ENCODE measurements at regions not wholly inside any gene's neighbourhood (a gene's known extent, or its start where the extent isn't known, plus 50 kb on each side); places are given as distances from the start of the nearest gene placed in this dataset.

DNA sequence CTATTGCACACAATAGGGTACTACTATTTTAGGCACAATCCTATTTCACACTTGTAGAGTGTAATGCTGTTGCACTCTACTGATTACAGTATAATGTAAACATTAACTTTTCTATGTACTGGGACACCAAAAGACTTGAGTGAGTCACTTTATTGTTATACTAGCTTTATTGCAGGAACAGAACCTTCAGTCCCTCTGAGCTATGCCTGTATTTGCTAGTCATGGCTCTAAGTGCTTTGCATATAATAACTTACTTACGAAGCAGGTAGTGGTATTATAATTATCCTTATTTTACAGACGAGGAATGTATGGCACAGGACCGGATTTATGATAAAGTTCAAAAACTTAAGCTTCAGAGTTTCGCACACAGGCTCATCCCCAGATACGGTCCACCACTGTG lies 106.6 kb upstream of the SLC6A6 start:
- Histone ChIP-seq H3K4me3 (ENCODE audit: low read length) (no peak overlapping the region), H3K9ac (ENCODE audit: low read depth, low read length) (no peak overlapping the region), H3K4me1 (ENCODE audit: insufficient read depth, low read length) (peaks cover 9% of the 10 kb centered on the region), H3K36me3 (ENCODE audit: insufficient read depth, low read depth, low read length) (no peaks in the 10 kb centered on the region), H3K9me3 (ENCODE audit: insufficient read depth, low read depth, low read length) (no peaks in the 10 kb centered on the region), H3K27me3 (ENCODE audit: insufficient read depth, low read length) (no peaks in the 10 kb centered on the region), H3K27ac (ENCODE audit: low read length) (no peak overlapping the region)

DNA sequence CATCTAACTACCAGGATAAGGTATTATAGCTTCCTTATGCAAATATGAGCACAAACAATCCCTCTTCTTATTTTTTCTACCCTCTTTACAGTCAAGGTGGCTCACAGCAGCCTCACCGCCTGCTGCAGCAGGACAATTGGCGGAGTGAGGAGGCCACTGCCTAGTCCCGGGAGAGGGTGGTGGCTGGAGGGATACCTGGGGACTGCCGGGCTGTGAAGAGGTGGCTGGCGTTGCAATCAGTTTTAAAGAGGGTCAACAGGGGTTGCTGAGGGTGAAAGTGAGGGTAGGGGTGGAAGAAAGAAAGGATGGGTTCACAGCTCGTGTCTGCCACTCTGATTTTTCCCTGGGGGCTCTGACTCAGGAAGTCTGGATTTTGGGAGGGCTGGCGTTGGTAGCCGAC lies 105.1 kb upstream of the SLC6A6 start:
- Histone ChIP-seq H3K27me3 (ENCODE audit: insufficient read depth, low read length) (no peaks in the 10 kb centered on the region), H3K36me3 (ENCODE audit: insufficient read depth, low read depth, low read length) (no peaks in the 10 kb centered on the region), H3K4me3 (ENCODE audit: low read length) (no peak overlapping the region), H3K9ac (ENCODE audit: low read depth, low read length) (no peak overlapping the region), H3K27ac (ENCODE audit: low read length) (no peak overlapping the region), H3K9me3 (ENCODE audit: insufficient read depth, low read depth, low read length) (no peaks in the 10 kb centered on the region), H3K4me1 (ENCODE audit: insufficient read depth, low read length) (no peaks in the 10 kb centered on the region)

GRCh38 chr3:14297784-14298236 lies 104.6 kb upstream of the SLC6A6 start:
- no peaks in the 10 kb centered on the region for H3K9me3 ChIP-seq (ENCODE audit: insufficient read depth, low read depth, low read length)
- no peaks in the 10 kb centered on the region for H3K36me3 ChIP-seq (ENCODE audit: insufficient read depth, low read depth, low read length)
- no peaks in the 10 kb centered on the region for H3K27me3 ChIP-seq (ENCODE audit: insufficient read depth, low read length)
- H3K27ac ChIP-seq (ENCODE audit: low read length): no peak overlapping the region
- no peaks in the 10 kb centered on the region for H3K4me1 ChIP-seq (ENCODE audit: insufficient read depth, low read length)
- no peak overlapping the region for H3K9ac ChIP-seq (ENCODE audit: low read depth, low read length)
- H3K4me3 ChIP-seq (ENCODE audit: low read length): no peak overlapping the region

DNA sequence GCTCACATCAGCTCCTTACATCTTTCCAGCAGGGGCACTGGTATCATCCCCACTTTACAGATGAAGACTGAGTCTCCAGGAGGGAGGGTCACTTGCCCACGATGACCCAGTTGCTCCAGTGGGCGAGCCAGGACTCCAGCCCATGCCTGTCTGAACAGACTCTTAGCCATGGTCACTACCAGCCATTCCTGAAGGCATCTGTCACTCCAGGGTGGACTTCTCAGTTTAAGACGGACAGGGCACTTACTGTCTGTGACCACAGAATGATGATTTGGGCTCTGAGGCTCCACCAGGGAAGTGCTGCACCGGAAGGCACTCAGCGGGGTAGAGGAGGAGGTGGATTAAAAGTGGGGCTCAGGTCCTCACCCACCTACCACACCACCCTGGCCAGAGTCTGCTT lies 104.0 kb upstream of the SLC6A6 start:
- Histone ChIP-seq H3K27ac (ENCODE audit: low read length) (no peak overlapping the region), H3K9me3 (ENCODE audit: insufficient read depth, low read depth, low read length) (no peaks in the 10 kb centered on the region), H3K4me3 (ENCODE audit: low read length) (no peak overlapping the region), H3K36me3 (ENCODE audit: insufficient read depth, low read depth, low read length) (no peaks in the 10 kb centered on the region), H3K27me3 (ENCODE audit: insufficient read depth, low read length) (no peaks in the 10 kb centered on the region), H3K4me1 (ENCODE audit: insufficient read depth, low read length) (no peaks in the 10 kb centered on the region), H3K9ac (ENCODE audit: low read depth, low read length) (no peak overlapping the region)

- no peaks in the 10 kb centered on the region for H3K36me3 ChIP-seq (ENCODE audit: insufficient read depth, low read depth, low read length)
- no peak overlapping the region for H3K4me3 ChIP-seq (ENCODE audit: low read length)
- H3K9ac ChIP-seq (ENCODE audit: low read depth, low read length): no peak overlapping the region
- H3K9me3 ChIP-seq (ENCODE audit: insufficient read depth, low read depth, low read length): no peaks in the 10 kb centered on the region
- H3K27ac ChIP-seq (ENCODE audit: low read length): no peak overlapping the region
- H3K27me3 ChIP-seq (ENCODE audit: insufficient read depth, low read length): no peaks in the 10 kb centered on the region
- no peaks in the 10 kb centered on the region for H3K4me1 ChIP-seq (ENCODE audit: insufficient read depth, low read length)
Measured at GRCh38 chr3:14298991-14299555, 103.3 kb upstream of the SLC6A6 start.

DNA sequence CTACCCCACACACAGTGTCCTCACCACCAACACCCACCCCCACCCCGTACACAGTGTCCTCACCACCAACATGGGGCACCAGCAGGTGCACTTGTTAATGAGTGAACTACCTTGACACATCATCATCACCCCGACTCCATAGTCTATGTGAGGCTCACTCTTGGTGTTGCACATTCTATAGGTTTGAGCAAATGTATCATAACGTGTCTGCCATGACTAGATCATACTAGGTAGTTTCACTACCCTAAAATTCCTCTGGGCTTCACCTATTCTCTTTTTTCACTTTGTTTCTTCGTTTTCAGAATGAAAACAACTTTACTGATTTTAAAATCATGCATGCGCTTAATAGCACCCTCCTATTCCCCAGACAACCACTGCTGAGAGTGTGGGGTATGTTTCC lies 102.6 kb upstream of the SLC6A6 start:
- Histone ChIP-seq H3K36me3 (ENCODE audit: insufficient read depth, low read depth, low read length) (no peaks in the 10 kb centered on the region), H3K4me1 (ENCODE audit: insufficient read depth, low read length) (peaks cover 5% of the 10 kb centered on the region), H3K27me3 (ENCODE audit: insufficient read depth, low read length) (no peaks in the 10 kb centered on the region), H3K9ac (ENCODE audit: low read depth, low read length) (no peak overlapping the region), H3K4me3 (ENCODE audit: low read length) (no peak overlapping the region), H3K27ac (ENCODE audit: low read length) (no peak overlapping the region), H3K9me3 (ENCODE audit: insufficient read depth, low read depth, low read length) (no peaks in the 10 kb centered on the region)

- no peak overlapping the region for H3K9ac ChIP-seq (ENCODE audit: low read depth, low read length)
- peaks cover 7% of the 10 kb centered on the region for H3K4me1 ChIP-seq (ENCODE audit: insufficient read depth, low read length)
- H3K36me3 ChIP-seq (ENCODE audit: insufficient read depth, low read depth, low read length): no peaks in the 10 kb centered on the region
- H3K27me3 ChIP-seq (ENCODE audit: insufficient read depth, low read length): no peaks in the 10 kb centered on the region
- no peak overlapping the region for H3K27ac ChIP-seq (ENCODE audit: low read length)
- no peak overlapping the region for H3K4me3 ChIP-seq (ENCODE audit: low read length)
- no peaks in the 10 kb centered on the region for H3K9me3 ChIP-seq (ENCODE audit: insufficient read depth, low read depth, low read length)
Measured at GRCh38 chr3:14300721-14301399, 101.5 kb upstream of the SLC6A6 start.

DNA sequence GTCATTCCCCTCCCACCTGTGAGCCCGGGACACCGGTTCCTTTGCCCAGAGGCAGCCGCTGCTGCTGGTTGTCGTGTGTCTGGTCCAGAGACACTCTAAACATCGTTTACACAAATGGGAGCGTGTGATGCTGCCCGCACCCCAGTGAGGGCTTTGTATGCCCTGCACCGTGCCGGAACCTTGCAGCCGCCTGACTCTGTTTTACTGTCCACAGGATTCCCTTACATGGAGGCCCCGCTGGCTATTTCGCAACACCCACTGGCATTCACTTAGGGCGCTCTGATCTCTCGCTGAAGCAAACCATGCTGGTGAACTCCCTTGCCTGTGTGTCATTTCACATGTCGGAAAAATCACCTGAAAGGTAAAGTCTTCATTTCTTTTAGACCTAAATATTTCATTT lies 100.8 kb upstream of the SLC6A6 start:
- Histone ChIP-seq H3K27ac (ENCODE audit: low read length) (no peak overlapping the region), H3K9me3 (ENCODE audit: insufficient read depth, low read depth, low read length) (no peaks in the 10 kb centered on the region), H3K9ac (ENCODE audit: low read depth, low read length) (no peak overlapping the region), H3K4me1 (ENCODE audit: insufficient read depth, low read length) (peaks cover 7% of the 10 kb centered on the region), H3K36me3 (ENCODE audit: insufficient read depth, low read depth, low read length) (no peaks in the 10 kb centered on the region), H3K4me3 (ENCODE audit: low read length) (no peak overlapping the region), H3K27me3 (ENCODE audit: insufficient read depth, low read length) (no peaks in the 10 kb centered on the region)

GRCh38 chr3:14303336-14304100 lies 98.9 kb upstream of the SLC6A6 start:
- Histone ChIP-seq H3K9ac (ENCODE audit: low read depth, low read length) (no peak overlapping the region), H3K27ac (ENCODE audit: low read length) (no peak overlapping the region), H3K9me3 (ENCODE audit: insufficient read depth, low read depth, low read length) (no peaks in the 10 kb centered on the region), H3K36me3 (ENCODE audit: insufficient read depth, low read depth, low read length) (no peaks in the 10 kb centered on the region), H3K27me3 (ENCODE audit: insufficient read depth, low read length) (no peaks in the 10 kb centered on the region), H3K4me1 (ENCODE audit: insufficient read depth, low read length) (peaks cover 7% of the 10 kb centered on the region), H3K4me3 (ENCODE audit: low read length) (no peak overlapping the region)

DNA sequence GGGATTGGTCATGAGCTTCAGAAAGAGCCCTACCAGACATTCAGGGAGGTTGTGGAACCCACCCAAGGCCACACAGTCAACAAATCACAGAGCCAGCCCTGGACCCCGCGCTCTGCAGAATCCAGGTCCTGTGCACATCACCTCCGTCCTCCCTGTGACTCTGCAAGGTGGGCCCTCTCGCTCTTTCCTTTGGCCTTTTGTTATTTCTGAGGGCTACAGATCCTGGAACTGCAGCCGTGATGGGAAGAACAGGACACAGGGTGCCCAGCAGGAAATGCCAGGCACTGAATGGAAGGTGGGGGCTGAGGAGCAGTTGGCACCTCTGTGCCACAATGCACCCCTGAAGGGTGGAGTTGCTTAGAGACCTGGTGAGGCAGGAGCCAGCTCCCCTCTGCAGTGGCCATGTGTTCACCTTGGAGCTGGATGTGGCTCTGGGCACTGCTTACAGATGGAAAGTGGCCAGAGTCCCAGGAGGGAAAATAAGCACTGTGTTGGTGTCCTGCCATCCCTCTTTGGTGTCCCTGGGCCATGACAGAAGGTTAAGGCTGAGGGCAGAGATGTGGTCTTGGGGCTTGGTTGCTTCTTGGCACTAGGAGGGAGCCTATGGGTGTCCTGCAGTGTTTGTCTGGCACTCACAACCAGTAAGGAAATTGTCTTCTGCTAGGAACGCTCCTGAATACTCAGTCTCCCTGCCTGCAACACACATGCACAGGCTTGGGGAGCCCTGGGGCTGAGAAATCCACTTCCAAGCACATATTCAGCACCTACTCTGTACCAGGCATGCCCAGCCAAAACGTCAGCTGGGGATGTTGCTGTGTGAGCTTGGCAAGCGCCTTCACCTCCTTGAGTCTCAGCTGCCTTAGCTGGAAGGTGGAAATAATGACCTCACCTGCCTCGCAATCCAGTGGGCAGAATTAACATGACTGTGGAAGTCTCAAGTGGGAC lies 98.0 kb upstream of the SLC6A6 start:
- Histone ChIP-seq H3K4me3 (ENCODE audit: low read length) (no peak overlapping the region), H3K36me3 (ENCODE audit: insufficient read depth, low read depth, low read length) (no peaks in the 10 kb centered on the region), H3K4me1 (ENCODE audit: insufficient read depth, low read length) (peaks cover 7% of the 10 kb centered on the region), H3K9ac (ENCODE audit: low read depth, low read length) (no peak overlapping the region), H3K9me3 (ENCODE audit: insufficient read depth, low read depth, low read length) (no peaks in the 10 kb centered on the region), H3K27ac (ENCODE audit: low read length) (no peak overlapping the region), H3K27me3 (ENCODE audit: insufficient read depth, low read length) (no peaks in the 10 kb centered on the region)

GRCh38 chr3:14305324-14305723 lies 97.1 kb upstream of the SLC6A6 start:
- Histone ChIP-seq H3K4me1 (ENCODE audit: insufficient read depth, low read length) (peaks cover 7% of the 10 kb centered on the region), H3K36me3 (ENCODE audit: insufficient read depth, low read depth, low read length) (no peaks in the 10 kb centered on the region), H3K27ac (ENCODE audit: low read length) (no peak overlapping the region), H3K9me3 (ENCODE audit: insufficient read depth, low read depth, low read length) (no peaks in the 10 kb centered on the region), H3K9ac (ENCODE audit: low read depth, low read length) (no peak overlapping the region), H3K4me3 (ENCODE audit: low read length) (no peak overlapping the region), H3K27me3 (ENCODE audit: insufficient read depth, low read length) (no peaks in the 10 kb centered on the region)

Data from iPS-20b (cell line).